ENCODE measurements at regions not wholly inside any gene's neighbourhood (a gene's known extent, or its start where the extent isn't known, plus 50 kb on each side); places are given as distances from the start of the nearest gene placed in this dataset.

DNA sequence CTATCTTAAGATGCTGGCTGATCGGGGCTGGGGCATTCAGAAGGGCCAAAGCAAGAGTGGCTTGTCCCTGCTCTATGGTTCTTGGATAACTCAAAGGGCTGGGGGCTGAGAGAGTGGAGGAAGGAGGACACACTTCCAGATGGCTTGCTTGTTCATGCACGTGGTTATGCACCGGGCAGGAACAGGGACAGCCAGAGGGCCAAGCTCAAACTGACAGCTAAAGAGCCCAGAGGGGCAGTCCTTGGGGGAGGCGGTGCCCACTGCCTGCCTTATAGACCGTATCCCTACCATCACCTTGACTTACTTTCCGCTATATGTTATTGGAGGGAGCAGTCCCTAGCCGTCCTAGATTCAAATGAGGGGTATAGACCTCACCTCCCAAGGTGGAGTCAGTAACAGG lies 192.7 kb upstream of the SVIL start (continued):
- TF ChIP-seq, protein P1, sequence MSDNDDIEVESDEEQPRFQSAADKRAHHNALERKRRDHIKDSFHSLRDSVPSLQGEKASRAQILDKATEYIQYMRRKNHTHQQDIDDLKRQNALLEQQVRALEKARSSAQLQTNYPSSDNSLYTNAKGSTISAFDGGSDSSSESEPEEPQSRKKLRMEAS (IDR thresholded peaks at IDR 0.05) = no peak

GRCh38 chr10:29826801-29827450 lies 192.2 kb upstream of the SVIL start:
- H3K4me1 ChIP-seq (ENCODE audit: control insufficient read depth in 4 of 4, insufficient read depth in 4 of 4, low read length in 3 of 4) = peaks cover 4 to 16% (median 11%) of the 10 kb centered on the region in 4 donors
- H3K9me3 ChIP-seq (ENCODE audit: control insufficient read depth in 4 of 4, low read length in 3 of 4) = peaks cover 0 to 3% (median 1%) of the 10 kb centered on the region in 4 donors
- no peak overlapping the region for H3K27ac ChIP-seq (ENCODE audit: low read depth in 1 of 2, low read length in 2 of 2)
- no peak overlapping the region for H3K4me3 ChIP-seq (ENCODE audit: low read depth in 1 of 3, low read length in 3 of 3)
- TF ChIP-seq, protein P2, sequence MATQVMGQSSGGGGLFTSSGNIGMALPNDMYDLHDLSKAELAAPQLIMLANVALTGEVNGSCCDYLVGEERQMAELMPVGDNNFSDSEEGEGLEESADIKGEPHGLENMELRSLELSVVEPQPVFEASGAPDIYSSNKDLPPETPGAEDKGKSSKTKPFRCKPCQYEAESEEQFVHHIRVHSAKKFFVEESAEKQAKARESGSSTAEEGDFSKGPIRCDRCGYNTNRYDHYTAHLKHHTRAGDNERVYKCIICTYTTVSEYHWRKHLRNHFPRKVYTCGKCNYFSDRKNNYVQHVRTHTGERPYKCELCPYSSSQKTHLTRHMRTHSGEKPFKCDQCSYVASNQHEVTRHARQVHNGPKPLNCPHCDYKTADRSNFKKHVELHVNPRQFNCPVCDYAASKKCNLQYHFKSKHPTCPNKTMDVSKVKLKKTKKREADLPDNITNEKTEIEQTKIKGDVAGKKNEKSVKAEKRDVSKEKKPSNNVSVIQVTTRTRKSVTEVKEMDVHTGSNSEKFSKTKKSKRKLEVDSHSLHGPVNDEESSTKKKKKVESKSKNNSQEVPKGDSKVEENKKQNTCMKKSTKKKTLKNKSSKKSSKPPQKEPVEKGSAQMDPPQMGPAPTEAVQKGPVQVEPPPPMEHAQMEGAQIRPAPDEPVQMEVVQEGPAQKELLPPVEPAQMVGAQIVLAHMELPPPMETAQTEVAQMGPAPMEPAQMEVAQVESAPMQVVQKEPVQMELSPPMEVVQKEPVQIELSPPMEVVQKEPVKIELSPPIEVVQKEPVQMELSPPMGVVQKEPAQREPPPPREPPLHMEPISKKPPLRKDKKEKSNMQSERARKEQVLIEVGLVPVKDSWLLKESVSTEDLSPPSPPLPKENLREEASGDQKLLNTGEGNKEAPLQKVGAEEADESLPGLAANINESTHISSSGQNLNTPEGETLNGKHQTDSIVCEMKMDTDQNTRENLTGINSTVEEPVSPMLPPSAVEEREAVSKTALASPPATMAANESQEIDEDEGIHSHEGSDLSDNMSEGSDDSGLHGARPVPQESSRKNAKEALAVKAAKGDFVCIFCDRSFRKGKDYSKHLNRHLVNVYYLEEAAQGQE (IDR thresholded peaks at IDR 0.05) = no peak
- TF ChIP-seq EGR1 (IDR thresholded peaks at IDR 0.05; ENCODE audit: low read depth in 2 of 2) (no peak), GABPA (IDR thresholded peaks at IDR 0.05 in 1 of 2, conservative IDR thresholded peaks at IDR 0.05 in 1 of 2) (no peak), SP1 (IDR thresholded peaks at IDR 0.05) (no peak), HNF4G (IDR thresholded peaks at IDR 0.05) (no peak), FOXA2 (IDR thresholded peaks at IDR 0.05) (no peak), FOXA1 (IDR thresholded peaks at IDR 0.05) (no peak), JUND (IDR thresholded peaks at IDR 0.05) (no peak)
- TF ChIP-seq, protein P3, sequence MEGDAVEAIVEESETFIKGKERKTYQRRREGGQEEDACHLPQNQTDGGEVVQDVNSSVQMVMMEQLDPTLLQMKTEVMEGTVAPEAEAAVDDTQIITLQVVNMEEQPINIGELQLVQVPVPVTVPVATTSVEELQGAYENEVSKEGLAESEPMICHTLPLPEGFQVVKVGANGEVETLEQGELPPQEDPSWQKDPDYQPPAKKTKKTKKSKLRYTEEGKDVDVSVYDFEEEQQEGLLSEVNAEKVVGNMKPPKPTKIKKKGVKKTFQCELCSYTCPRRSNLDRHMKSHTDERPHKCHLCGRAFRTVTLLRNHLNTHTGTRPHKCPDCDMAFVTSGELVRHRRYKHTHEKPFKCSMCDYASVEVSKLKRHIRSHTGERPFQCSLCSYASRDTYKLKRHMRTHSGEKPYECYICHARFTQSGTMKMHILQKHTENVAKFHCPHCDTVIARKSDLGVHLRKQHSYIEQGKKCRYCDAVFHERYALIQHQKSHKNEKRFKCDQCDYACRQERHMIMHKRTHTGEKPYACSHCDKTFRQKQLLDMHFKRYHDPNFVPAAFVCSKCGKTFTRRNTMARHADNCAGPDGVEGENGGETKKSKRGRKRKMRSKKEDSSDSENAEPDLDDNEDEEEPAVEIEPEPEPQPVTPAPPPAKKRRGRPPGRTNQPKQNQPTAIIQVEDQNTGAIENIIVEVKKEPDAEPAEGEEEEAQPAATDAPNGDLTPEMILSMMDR (IDR thresholded peaks at IDR 0.05; ENCODE audit: low read depth, low read length, missing input control) = no peak
- TF ChIP-seq, protein P1 (IDR thresholded peaks at IDR 0.05) = no peak
- no peaks in the 10 kb centered on the region for H3K27me3 ChIP-seq (ENCODE audit: control insufficient read depth in 4 of 4, insufficient read depth in 4 of 4, low read length in 3 of 4)
- WGBS = 85% methylated on average over 5 of the region's 5 CpGs
- H3K36me3 ChIP-seq (ENCODE audit: control insufficient read depth in 4 of 4, insufficient read depth in 3 of 4, low read depth in 1 of 4, low read length in 3 of 4) = no peaks in the 10 kb centered on the region
- no peak for DNase-seq (ENCODE audit: low spot score)
- no peak overlapping the region for H3K9ac ChIP-seq (ENCODE audit: low read depth in 1 of 2, low read length in 2 of 2)

- Histone ChIP-seq H3K36me3 (ENCODE audit: control insufficient read depth in 4 of 4, insufficient read depth in 3 of 4, low read depth in 1 of 4, low read length in 3 of 4) (no peaks in the 10 kb centered on the region), H3K4me1 (ENCODE audit: control insufficient read depth in 4 of 4, insufficient read depth in 4 of 4, low read length in 3 of 4) (peaks cover 0 to 12% (median 7%) of the 10 kb centered on the region in 4 donors), H3K4me3 (ENCODE audit: low read depth in 1 of 3, low read length in 3 of 3) (no peak overlapping the region), H3K27ac (ENCODE audit: low read depth in 1 of 2, low read length in 2 of 2) (no peak overlapping the region), H3K27me3 (ENCODE audit: control insufficient read depth in 4 of 4, insufficient read depth in 4 of 4, low read length in 3 of 4) (no peaks in the 10 kb centered on the region), H3K9me3 (ENCODE audit: control insufficient read depth in 4 of 4, low read length in 3 of 4) (peaks cover 0 to 3% (median 1%) of the 10 kb centered on the region in 4 donors), H3K9ac (ENCODE audit: low read depth in 1 of 2, low read length in 2 of 2) (no peak overlapping the region)
- 96% methylated on average over 5 of the region's 5 CpGs for WGBS
- DNase-seq (ENCODE audit: low spot score) = no peak
- TF ChIP-seq FOXA2 (IDR thresholded peaks at IDR 0.05) = no peak
These were observed 191.4 kb upstream of the SVIL start for GRCh38 chr10:29826221-29826620.
